Suprapubic skin (tissue), 4 donors: ENCODE measurements at regions not wholly inside any gene's neighbourhood (a gene's known extent, or its start where the extent isn't known, plus 50 kb on each side); places are given as distances from the start of the nearest gene placed in this dataset.

ENCODE experiments used
- DNase-seq, 2 donors: peaks; one replicate each; pipeline ENCODE4 v3.0.0-alpha.2; 2019; ENCODE audit warnings: low spot score in 2 of 2
- H3K27ac ChIP-seq: fragments of 200-600 bp; sonication (generic); one replicate; pipeline ENCODE4 v1.5.1; 2019
- H3K27me3 ChIP-seq: fragments of 200-600 bp; sonication (generic); one replicate; pipeline ENCODE4 v1.5.1; 2019
- H3K36me3 ChIP-seq: fragments of 200-600 bp; sonication (generic); one replicate; pipeline ENCODE4 v1.5.1; 2019
- H3K4me1 ChIP-seq: fragments of 200-600 bp; sonication (generic); one replicate; pipeline ENCODE4 v1.5.1; 2019
- H3K4me3 ChIP-seq: fragments of 200-600 bp; sonication (generic); one replicate; pipeline ENCODE4 v1.5.1; 2019; ENCODE audit warnings: mild to moderate bottlenecking
- H3K9me3 ChIP-seq: fragments of 200-600 bp; sonication (generic); one replicate; pipeline ENCODE4 v1.5.1; 2019
- CTCF ChIP-seq, 2 donors: fragments of 200-600 bp in 1 of 2; fragments of 450-650 bp in 1 of 2; sonication (generic) in 1 of 2; IDR thresholded peaks; one replicate each; pipeline ENCODE4 v1.5.1; 2016 to 2019; ENCODE audit warnings: antibody characterized with exemption in 2 of 2, mild to moderate bottlenecking in 1 of 2, moderate library complexity in 1 of 2
- EP300 ChIP-seq: sonication (generic); formaldehyde crosslinking; IDR thresholded peaks from one replicate; pipeline ENCODE4 v1.6.1; 2017; ENCODE audit warnings: antibody characterized with exemption
- POLR2A ChIP-seq, 2 donors: fragments of 450-650 bp; IDR thresholded peaks; one replicate each; pipeline ENCODE4 v1.6.1; 2017; ENCODE audit warnings: antibody characterized with exemption in 2 of 2, mild to moderate bottlenecking in 2 of 2, moderate library complexity in 2 of 2
- POLR2AphosphoS5 ChIP-seq, 3 donors: sonication (generic); formaldehyde crosslinking; IDR thresholded peaks; one replicate each; pipeline ENCODE4 v1.6.1; 2017; ENCODE audit warnings: antibody characterized with exemption in 3 of 3
- WGBS: methylation state at CpG from one replicate; pipeline ENCODE4 v1.1.5; 2018; 5-methylcytosine and 5-hydroxymethylcytosine counted together

DNA sequence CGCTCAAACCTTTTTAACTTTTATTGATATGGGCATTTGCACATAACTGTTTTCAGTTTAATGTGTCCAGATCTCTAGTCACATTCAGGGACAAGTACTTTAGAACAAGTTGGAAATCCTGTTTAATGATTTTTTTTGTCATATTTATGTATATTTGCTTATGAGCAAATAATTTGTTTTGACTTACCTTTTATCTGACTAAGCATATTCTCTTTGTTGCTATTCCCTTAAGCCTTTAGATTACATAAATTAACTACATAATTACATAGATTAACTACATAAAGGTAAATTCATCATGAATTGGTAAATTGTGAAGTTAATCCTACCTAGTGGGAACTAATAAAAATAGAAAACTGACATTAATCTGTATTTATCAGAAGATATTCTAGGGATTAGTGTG is 523.5 kb upstream of the MAN1A1 start:
- no peaks in the 10 kb centered on the region for H3K27me3 ChIP-seq
- DNase-seq = no peak
- H3K27ac ChIP-seq = no peak overlapping the region
- TF ChIP-seq EP300 (no peak), CTCF (IDR thresholded peaks at IDR 0.05) (no peak), POLR2A (IDR thresholded peaks at IDR 0.05) (no peak), POLR2AphosphoS5 (IDR thresholded peaks at IDR 0.05) (no peak)
- H3K4me1 ChIP-seq = no peaks in the 10 kb centered on the region
- WGBS = 96% methylated on average over 1 of the region's 1 CpG
- no peak overlapping the region for H3K4me3 ChIP-seq
- H3K9me3 ChIP-seq = no peaks in the 10 kb centered on the region
- H3K36me3 ChIP-seq = no peaks in the 10 kb centered on the region

DNA sequence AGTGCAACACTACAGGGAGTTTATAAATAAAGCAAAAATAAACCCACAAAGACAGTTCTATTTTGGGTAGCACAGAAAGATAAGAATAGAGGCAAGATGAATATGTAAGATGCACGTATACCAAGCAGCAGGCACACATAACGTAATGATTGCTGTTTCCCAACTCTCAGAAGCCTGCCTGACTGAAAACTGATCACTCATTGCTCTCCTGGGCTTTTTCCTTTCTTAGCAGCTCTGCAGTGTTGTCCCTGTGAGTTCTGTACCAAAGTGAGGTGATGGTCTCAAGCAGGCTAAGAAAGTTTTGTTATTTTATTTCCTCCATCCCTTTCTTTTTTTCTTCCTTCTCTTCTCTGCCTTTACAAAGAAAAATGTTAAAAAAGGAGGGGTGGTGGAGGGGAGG is 522.0 kb upstream of the MAN1A1 start:
- Histone ChIP-seq H3K27ac (no peak overlapping the region), H3K4me3 (no peak overlapping the region), H3K27me3 (no peaks in the 10 kb centered on the region), H3K4me1 (no peaks in the 10 kb centered on the region), H3K9me3 (no peaks in the 10 kb centered on the region), H3K36me3 (no peaks in the 10 kb centered on the region)
- no peak for TF ChIP-seq EP300
- no peak for TF ChIP-seq CTCF (IDR thresholded peaks at IDR 0.05)
- no peak for TF ChIP-seq POLR2AphosphoS5 (IDR thresholded peaks at IDR 0.05)
- no peak for TF ChIP-seq POLR2A (IDR thresholded peaks at IDR 0.05)
- DNase-seq = no peak
- 73% methylated on average over 2 of the region's 2 CpGs for WGBS

- no peaks in the 10 kb centered on the region for H3K4me1 ChIP-seq
- TF ChIP-seq EP300 = no peak
- TF ChIP-seq CTCF (IDR thresholded peaks at IDR 0.05) = no peak
- no peak for TF ChIP-seq POLR2AphosphoS5 (IDR thresholded peaks at IDR 0.05)
- no peak for TF ChIP-seq POLR2A (IDR thresholded peaks at IDR 0.05)
- 70% methylated on average over 3 of the region's 3 CpGs for WGBS
These were observed 516.1 kb upstream of the MAN1A1 start for GRCh38 chr6:119865466-119866350.

GRCh38 chr6:119862719-119863118 is 513.2 kb upstream of the MAN1A1 start:
- Histone ChIP-seq H3K27ac (no peak overlapping the region), H3K36me3 (no peaks in the 10 kb centered on the region), H3K9me3 (no peaks in the 10 kb centered on the region), H3K4me1 (no peaks in the 10 kb centered on the region), H3K4me3 (no peak overlapping the region), H3K27me3 (no peaks in the 10 kb centered on the region)
- WGBS = 70% methylated on average over 1 of the region's 1 CpG
- no peak for TF ChIP-seq CTCF (IDR thresholded peaks at IDR 0.05)
- TF ChIP-seq POLR2A (IDR thresholded peaks at IDR 0.05) = no peak
- no peak for TF ChIP-seq POLR2AphosphoS5 (IDR thresholded peaks at IDR 0.05)
- TF ChIP-seq EP300 = no peak
- DNase-seq = no peak

More at GRCh38 chr6:119865466-119866350, 516.1 kb upstream of the MAN1A1 start:
- no peaks in the 10 kb centered on the region for H3K27me3 ChIP-seq
- no peaks in the 10 kb centered on the region for H3K36me3 ChIP-seq
- no peak overlapping the region for H3K4me3 ChIP-seq
- no peak for DNase-seq
- no peaks in the 10 kb centered on the region for H3K9me3 ChIP-seq
- no peak overlapping the region for H3K27ac ChIP-seq

- H3K27ac ChIP-seq = no peak overlapping the region
These were observed 509.3 kb upstream of the MAN1A1 start for GRCh38 chr6:119858901-119859300.

More at GRCh38 chr6:119858901-119859300, 509.3 kb upstream of the MAN1A1 start:
- Histone ChIP-seq H3K9me3 (no peaks in the 10 kb centered on the region), H3K27me3 (no peaks in the 10 kb centered on the region), H3K4me1 (no peaks in the 10 kb centered on the region), H3K36me3 (no peaks in the 10 kb centered on the region), H3K4me3 (no peak overlapping the region)
- no peak for TF ChIP-seq POLR2A (IDR thresholded peaks at IDR 0.05)
- TF ChIP-seq POLR2AphosphoS5 (IDR thresholded peaks at IDR 0.05) = no peak
- no peak for TF ChIP-seq EP300
- no peak for TF ChIP-seq CTCF (IDR thresholded peaks at IDR 0.05)
- no peak for DNase-seq
- 97% methylated on average over 1 of the region's 1 CpG for WGBS
